PC-9 (cell line): ENCODE measurements at regions not wholly inside any gene's neighbourhood (a gene's known extent, or its start where the extent isn't known, plus 50 kb on each side); places are given as distances from the start of the nearest gene placed in this dataset.

ENCODE experiments used
- EZH2 ChIP-seq: fragments of 200-600 bp; sonication (generic); IDR thresholded peaks from 2 replicates; pipeline ENCODE4 v1.8.0; 2017; ENCODE audit warnings: antibody characterized with exemption, low read depth
- TF ChIP-seq, protein P1 (sequence below): fragments of 200-600 bp; sonication (generic); conservative IDR thresholded peaks from 2 replicates; pipeline ENCODE4 v1.6.1; 2017; ENCODE audit warnings: mixed run types, antibody characterized with exemption, mild to moderate bottlenecking, moderate library complexity

DNA sequence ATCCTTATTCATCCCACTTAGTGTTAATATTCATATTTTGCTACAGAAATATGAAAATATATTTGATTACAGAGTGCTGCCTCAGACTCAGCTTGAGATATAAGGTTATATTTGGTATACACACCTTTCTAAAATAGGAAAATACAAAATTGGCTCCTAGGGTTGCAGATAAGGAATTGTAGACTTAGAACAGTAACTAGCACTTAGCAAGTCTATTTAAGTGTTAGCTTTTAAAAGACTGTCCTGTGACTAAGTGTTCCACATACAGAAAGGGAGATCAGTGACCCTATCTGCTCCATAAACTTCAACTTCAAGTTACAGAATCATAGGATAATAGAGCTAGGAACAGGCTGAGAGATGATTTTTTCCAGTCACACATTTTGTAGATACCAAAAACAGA is 607.0 kb downstream of the ZNF608 start:
- no peak for TF ChIP-seq EZH2
- TF ChIP-seq, protein P1, sequence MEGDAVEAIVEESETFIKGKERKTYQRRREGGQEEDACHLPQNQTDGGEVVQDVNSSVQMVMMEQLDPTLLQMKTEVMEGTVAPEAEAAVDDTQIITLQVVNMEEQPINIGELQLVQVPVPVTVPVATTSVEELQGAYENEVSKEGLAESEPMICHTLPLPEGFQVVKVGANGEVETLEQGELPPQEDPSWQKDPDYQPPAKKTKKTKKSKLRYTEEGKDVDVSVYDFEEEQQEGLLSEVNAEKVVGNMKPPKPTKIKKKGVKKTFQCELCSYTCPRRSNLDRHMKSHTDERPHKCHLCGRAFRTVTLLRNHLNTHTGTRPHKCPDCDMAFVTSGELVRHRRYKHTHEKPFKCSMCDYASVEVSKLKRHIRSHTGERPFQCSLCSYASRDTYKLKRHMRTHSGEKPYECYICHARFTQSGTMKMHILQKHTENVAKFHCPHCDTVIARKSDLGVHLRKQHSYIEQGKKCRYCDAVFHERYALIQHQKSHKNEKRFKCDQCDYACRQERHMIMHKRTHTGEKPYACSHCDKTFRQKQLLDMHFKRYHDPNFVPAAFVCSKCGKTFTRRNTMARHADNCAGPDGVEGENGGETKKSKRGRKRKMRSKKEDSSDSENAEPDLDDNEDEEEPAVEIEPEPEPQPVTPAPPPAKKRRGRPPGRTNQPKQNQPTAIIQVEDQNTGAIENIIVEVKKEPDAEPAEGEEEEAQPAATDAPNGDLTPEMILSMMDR: no peak
